ENCODE measurements at regions not wholly inside any gene's neighbourhood (a gene's known extent, or its start where the extent isn't known, plus 50 kb on each side); places are given as distances from the start of the nearest gene placed in this dataset.

DNA sequence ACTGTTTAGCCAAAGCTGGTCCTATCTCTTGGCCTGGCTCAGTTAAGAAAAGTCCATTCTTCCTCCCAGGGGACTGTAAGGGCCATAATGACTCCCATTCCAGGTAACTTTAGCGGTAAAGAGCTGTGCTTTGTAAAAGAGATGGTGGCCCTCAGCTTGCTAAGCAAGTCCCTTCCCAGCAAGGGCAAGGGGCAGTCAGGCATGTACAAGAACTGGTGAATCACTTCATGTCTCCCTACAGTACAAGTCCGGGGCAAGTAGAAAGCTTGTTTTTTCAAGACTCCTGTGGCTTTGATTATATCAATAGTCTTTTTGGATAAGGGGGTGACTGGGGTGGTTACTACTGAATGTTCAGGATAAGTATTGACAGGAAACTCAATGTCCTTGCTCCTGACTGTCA, 88.9 kb downstream of the SLC25A15 start:
- H3K27ac Mint-ChIP-seq, result no peak overlapping the region
- no peak for DNase-seq (ENCODE audit: extremely low spot score, unreplicated experiment)
- no peak overlapping the region for H3K4me3 Mint-ChIP-seq
- H3K36me3 Mint-ChIP-seq, result peaks cover 40% of the 10 kb centered on the region
- H3K4me1 Mint-ChIP-seq (ENCODE audit: unreplicated experiment), result no peaks in the 10 kb centered on the region
- TF ChIP-seq, protein P1, sequence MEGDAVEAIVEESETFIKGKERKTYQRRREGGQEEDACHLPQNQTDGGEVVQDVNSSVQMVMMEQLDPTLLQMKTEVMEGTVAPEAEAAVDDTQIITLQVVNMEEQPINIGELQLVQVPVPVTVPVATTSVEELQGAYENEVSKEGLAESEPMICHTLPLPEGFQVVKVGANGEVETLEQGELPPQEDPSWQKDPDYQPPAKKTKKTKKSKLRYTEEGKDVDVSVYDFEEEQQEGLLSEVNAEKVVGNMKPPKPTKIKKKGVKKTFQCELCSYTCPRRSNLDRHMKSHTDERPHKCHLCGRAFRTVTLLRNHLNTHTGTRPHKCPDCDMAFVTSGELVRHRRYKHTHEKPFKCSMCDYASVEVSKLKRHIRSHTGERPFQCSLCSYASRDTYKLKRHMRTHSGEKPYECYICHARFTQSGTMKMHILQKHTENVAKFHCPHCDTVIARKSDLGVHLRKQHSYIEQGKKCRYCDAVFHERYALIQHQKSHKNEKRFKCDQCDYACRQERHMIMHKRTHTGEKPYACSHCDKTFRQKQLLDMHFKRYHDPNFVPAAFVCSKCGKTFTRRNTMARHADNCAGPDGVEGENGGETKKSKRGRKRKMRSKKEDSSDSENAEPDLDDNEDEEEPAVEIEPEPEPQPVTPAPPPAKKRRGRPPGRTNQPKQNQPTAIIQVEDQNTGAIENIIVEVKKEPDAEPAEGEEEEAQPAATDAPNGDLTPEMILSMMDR (conservative IDR thresholded peaks at IDR 0.05), result no peak
- H3K9me3 Mint-ChIP-seq, result peaks cover 22% of the 10 kb centered on the region
- H3K27me3 Mint-ChIP-seq, result no peaks in the 10 kb centered on the region

GRCh38 chr13:40878823-40879222, 89.4 kb downstream of the SLC25A15 start:
- Mint-ChIP-seq H3K36me3 (peaks cover 38% of the 10 kb centered on the region), H3K27me3 (no peaks in the 10 kb centered on the region), H3K9me3 (peaks cover 22% of the 10 kb centered on the region), H3K27ac (no peak overlapping the region), H3K4me3 (no peak overlapping the region), H3K4me1 (ENCODE audit: unreplicated experiment) (no peaks in the 10 kb centered on the region)
- TF ChIP-seq, protein P1 (conservative IDR thresholded peaks at IDR 0.05), result no peak
- no peak for DNase-seq (ENCODE audit: extremely low spot score, unreplicated experiment)
